H9 (cell line): ENCODE measurements at regions not wholly inside any gene's neighbourhood (a gene's known extent, or its start where the extent isn't known, plus 50 kb on each side); places are given as distances from the start of the nearest gene placed in this dataset.

Experiments
- DNase-seq: peaks from one replicate; pipeline ENCODE4 v3.0.0-alpha.2; 2017
- H2AFZ ChIP-seq: one replicate; pipeline ENCODE4 v1.6.1; 2013; ENCODE audit warnings: mild to moderate bottlenecking, low read length, control low read depth, moderate library complexity
- H2AK5ac ChIP-seq: 2 replicates; pipeline ENCODE4 v1.6.1; 2013; ENCODE audit warnings: low read length, control low read depth, mixed read lengths; ENCODE audit not compliant: insufficient read length
- H2BK120ac ChIP-seq: one replicate; pipeline ENCODE4 v1.6.1; 2013; ENCODE audit warnings: low read depth, mild to moderate bottlenecking, low read length, control low read depth, inconsistent platforms; ENCODE audit not compliant: poor library complexity, severe bottlenecking
- H2BK12ac ChIP-seq: 2 replicates; pipeline ENCODE4 v1.6.1; 2013; ENCODE audit warnings: low read length, control low read depth, mixed read lengths, low read depth; ENCODE audit not compliant: insufficient read length
- H2BK15ac ChIP-seq: 2 replicates; pipeline ENCODE4 v1.6.1; 2013; ENCODE audit warnings: low read depth, low read length, control low read depth
- H2BK20ac ChIP-seq: one replicate; pipeline ENCODE4 v1.6.1; 2013; ENCODE audit warnings: low read depth, mild to moderate bottlenecking, low read length, control low read depth, inconsistent platforms; ENCODE audit not compliant: poor library complexity, severe bottlenecking
- H2BK5ac ChIP-seq: 2 replicates; pipeline ENCODE4 v1.6.1; 2013; ENCODE audit warnings: low read length, control low read depth, mixed read lengths; ENCODE audit not compliant: insufficient read length
- H3K14ac ChIP-seq: 2 replicates; pipeline ENCODE4 v1.6.1; 2013; ENCODE audit warnings: low read length, control low read depth; ENCODE audit not compliant: insufficient read depth
- H3K18ac ChIP-seq: 2 replicates; pipeline ENCODE4 v1.6.1; 2013; ENCODE audit warnings: low read depth, mild to moderate bottlenecking, mixed read lengths, low read length, control low read depth; ENCODE audit not compliant: insufficient read length
- H3K23ac ChIP-seq: 2 replicates; pipeline ENCODE4 v1.6.1; 2013; ENCODE audit warnings: low read length, control low read depth, mixed read lengths, low read depth; ENCODE audit not compliant: insufficient read length
- H3K23me2 ChIP-seq: 2 replicates; pipeline ENCODE4 v1.6.1; 2013; ENCODE audit warnings: low read depth, mild to moderate bottlenecking, mixed read lengths, low read length, control low read depth; ENCODE audit not compliant: insufficient read length, poor library complexity, severe bottlenecking
- H3K27ac ChIP-seq: 2 replicates; pipeline ENCODE4 v1.5.1; 2013; ENCODE audit warnings: low read length, control low read depth, mixed read lengths, low read depth; ENCODE audit not compliant: insufficient read length
- H3K27me3 ChIP-seq: 2 replicates; pipeline ENCODE4 v1.6.1; 2013; ENCODE audit warnings: low read length, control low read depth, inconsistent platforms; ENCODE audit not compliant: insufficient read depth
- H3K4ac ChIP-seq: 2 replicates; pipeline ENCODE4 v1.6.1; 2013; ENCODE audit warnings: low read depth, mild to moderate bottlenecking, control low read depth, inconsistent platforms, low read length, moderate library complexity
- H3K4me1 ChIP-seq: 2 replicates; pipeline ENCODE4 v1.6.1; 2013; ENCODE audit warnings: low read length, control low read depth, inconsistent platforms; ENCODE audit not compliant: insufficient read depth
- H3K4me2 ChIP-seq: 2 replicates; pipeline ENCODE4 v1.6.1; 2013; ENCODE audit warnings: low read length, control low read depth, mixed read lengths; ENCODE audit not compliant: insufficient read length, insufficient read depth
- H3K56ac ChIP-seq: 2 replicates; pipeline ENCODE4 v1.6.1; 2013; ENCODE audit warnings: low read depth, mild to moderate bottlenecking, mixed read lengths, low read length, control low read depth; ENCODE audit not compliant: insufficient read length
- H3K79me1 ChIP-seq: 2 replicates; pipeline ENCODE4 v1.6.1; 2013; ENCODE audit warnings: low read depth, mild to moderate bottlenecking, moderate library complexity, low read length, control low read depth, inconsistent platforms; ENCODE audit not compliant: insufficient read depth, poor library complexity, severe bottlenecking
- H3K79me2 ChIP-seq: 2 replicates; pipeline ENCODE4 v1.6.1; 2013; ENCODE audit warnings: low read length, control low read depth, inconsistent platforms; ENCODE audit not compliant: insufficient read depth
- H3K9ac ChIP-seq: 2 replicates; pipeline ENCODE4 v1.6.1; 2013; ENCODE audit warnings: low read length, control low read depth, mixed read lengths; ENCODE audit not compliant: insufficient read length; ENCODE audit errors: extremely low read depth
- H3K9me3 ChIP-seq: one replicate; pipeline ENCODE4 v1.6.1; 2013; ENCODE audit warnings: low read depth, low read length, inconsistent platforms; ENCODE audit not compliant: control insufficient read depth
- H3T11ph ChIP-seq: one replicate; pipeline ENCODE4 v1.6.1; 2013; ENCODE audit warnings: mild to moderate bottlenecking, low read length, control low read depth, inconsistent platforms
- H4K20me1 ChIP-seq: one replicate; pipeline ENCODE4 v1.6.1; 2013; ENCODE audit not compliant: control insufficient read depth, insufficient read length, insufficient read depth
- H4K5ac ChIP-seq: 2 replicates; pipeline ENCODE4 v1.6.1; 2013; ENCODE audit warnings: low read depth, mild to moderate bottlenecking, mixed read lengths, low read length, control low read depth; ENCODE audit not compliant: insufficient read length
- H4K8ac ChIP-seq: replicated peaks from 2 replicates; pipeline ENCODE4 v1.6.1; 2013; ENCODE audit warnings: low read length, control low read depth, mixed read lengths, low read depth; ENCODE audit not compliant: insufficient read length
- H4K91ac ChIP-seq: 2 replicates; pipeline ENCODE4 v1.6.1; 2013; ENCODE audit warnings: low read depth, mild to moderate bottlenecking, moderate library complexity, mixed read lengths, low read length, control low read depth; ENCODE audit not compliant: insufficient read length
- H3K27ac Mint-ChIP-seq, 3 experiments: 2 replicates in 2 of 3; 3 replicates in 1 of 3; pipeline ENCODE4 v1.8.0; 2020 to 2021; ENCODE audit warnings: mixed read lengths in 3 of 3, mild to moderate bottlenecking in 1 of 3, moderate library complexity in 1 of 3
- H3K27me3 Mint-ChIP-seq: 2 replicates; pipeline ENCODE4 v1.8.0; 2021; ENCODE audit warnings: low read depth, mild to moderate bottlenecking, moderate library complexity, mixed read lengths
- H3K36me3 Mint-ChIP-seq, 3 experiments: 2 replicates in 2 of 3; 3 replicates in 1 of 3; pipeline ENCODE4 v1.8.0; 2020 to 2021; ENCODE audit warnings: low read depth in 3 of 3, mixed read lengths in 3 of 3; ENCODE audit not compliant: insufficient read depth in 1 of 3
- H3K4me1 Mint-ChIP-seq, 2 experiments: 2 replicates each; pipeline ENCODE4 v1.8.0; 2020; ENCODE audit warnings: mixed read lengths in 2 of 2
- H3K4me3 Mint-ChIP-seq, 2 experiments: 2 replicates in 1 of 2; 3 replicates in 1 of 2; pipeline ENCODE4 v1.8.0; 2020 to 2021; ENCODE audit warnings: mild to moderate bottlenecking in 2 of 2, mixed read lengths in 2 of 2, moderate library complexity in 1 of 2
- H3K9me3 Mint-ChIP-seq, 2 experiments: 2 replicates in 1 of 2; 3 replicates in 1 of 2; pipeline ENCODE4 v1.8.0; 2020; ENCODE audit warnings: mild to moderate bottlenecking in 2 of 2, mixed read lengths in 2 of 2, moderate library complexity in 1 of 2
- CTCF ChIP-seq: fragments of 200-600 bp; sonication (generic); conservative IDR thresholded peaks from 3 replicates; pipeline ENCODE4 v1.8.0; 2021; ENCODE audit warnings: antibody characterized with exemption, mild to moderate bottlenecking
- WGBS: extraction: QIAGEN DNeasy Blood & Tissue Kit; methylation state at CpG from one replicate; pipeline ENCODE4 v1.1.7; 2013; ENCODE audit warnings: missing lambda C conversion rate, low lambda C conversion rate, mixed read lengths; ENCODE audit not compliant: insufficient read length; ENCODE audit errors: extremely low coverage; 5-methylcytosine and 5-hydroxymethylcytosine counted together

GRCh38 chr2:2633017-2633416 is 301.9 kb upstream of the MYT1L start:
- Histone ChIP-seq H3K14ac (no peak overlapping the region), H3K18ac (no peak overlapping the region), H3K9me3 (no peaks in the 10 kb centered on the region), H4K8ac (no peak overlapping the region), H2BK15ac (no peak overlapping the region), H2BK5ac (no peak overlapping the region), H2BK20ac (no peak overlapping the region), H2BK12ac (no peak overlapping the region), H3K9ac (no peak overlapping the region), H3K27me3 (no peaks in the 10 kb centered on the region), H3K23me2 (no peaks in the 10 kb centered on the region), H3K23ac (no peak overlapping the region), H3K79me2 (no peaks in the 10 kb centered on the region), H3K4me2 (no peak overlapping the region), H3K79me1 (no peaks in the 10 kb centered on the region), H2BK120ac (no peak overlapping the region), H3K4me1 (no peaks in the 10 kb centered on the region), H3K27ac (no peak overlapping the region), H4K91ac (no peak overlapping the region), H3K56ac (no peak overlapping the region), H4K20me1 (no peaks in the 10 kb centered on the region), H4K5ac (no peak overlapping the region), H2AFZ (no peak overlapping the region), H2AK5ac (no peak overlapping the region), H3K4ac (no peak overlapping the region), H3T11ph (no peak overlapping the region)
- no peak overlapping the region for H3K4me3 Mint-ChIP-seq
- H3K9me3 Mint-ChIP-seq, result peaks cover 0 to 4% of the 10 kb centered on the region in 2 experiments; a peak in 1 of 5 replicates
- WGBS, result no CpG with 5 or more reads among the region's 8 CpGs
- 0 out of 4 replicates have a peak, but pooled peaks cover under 1 to 2% of the 10 kb centered on the region in 2 experiments for H3K4me1 Mint-ChIP-seq
- no peak overlapping the region; a peak in 1 of 7 replicates for H3K27ac Mint-ChIP-seq
- no peak for DNase-seq
- H3K36me3 Mint-ChIP-seq, result no peaks in the 10 kb centered on the region
- H3K27me3 Mint-ChIP-seq, result peaks cover 5% of the 10 kb centered on the region
- TF ChIP-seq CTCF, result no peak
